HCT116 (cell line): ENCODE measurements at regions not wholly inside any gene's neighbourhood (a gene's known extent, or its start where the extent isn't known, plus 50 kb on each side); places are given as distances from the start of the nearest gene placed in this dataset.

Experiments used
- ATAC-seq: fragments of 200-7000 bp; cut with Tn5 transposase; 2 replicates; pipeline ENCODE4 v1.9.1; 2020; ENCODE audit warnings: mild to moderate bottlenecking, moderate library complexity
- BruUV-seq: library from RNA; stranded (reverse); fragments of 400-500 nt; replicated peaks from 2 replicates; lab custom pipeline; 2021; lab: Mats Ljungman, UMichigan
- CTCF ChIA-PET: fragments of 300-600 bp; sonication (Branson Sonifier 250); formaldehyde crosslinking; loops from one replicate; lab custom pipeline; 2021; ENCODE audit warnings: antibody characterized with exemption; lab: Charles Lee
- POLR2A ChIA-PET: fragments of 300-600, 350-600 bp; sonication (Branson Sonifier 250); formaldehyde crosslinking; loops from one replicate; lab custom pipeline; 2021; ENCODE audit warnings: antibody characterized with exemption; lab: Charles Lee
- RAD21 ChIA-PET, 2 experiments: fragments of 300-600 bp; sonication (Branson Sonifier 250); formaldehyde crosslinking; loops; one replicate each; lab custom pipeline; 2023; ENCODE audit warnings: low total read pairs in 2 of 2; ENCODE audit not compliant: uncharacterized antibody in 2 of 2, unreplicated experiment in 2 of 2, low non-redundant PET in 1 of 2; lab: Charles Lee
- DNase-seq: peaks from one replicate; pipeline ENCODE4 v3.0.0-alpha.2; 2010; ENCODE audit warnings: low read depth, low spot score
- H2AFZ ChIP-seq: fragments of 200-600 bp; shearing (Covaris generic), sonication (generic); 2 replicates; pipeline ENCODE4 v1.6.1; 2017; ENCODE audit warnings: low read depth, mixed run types, mixed read lengths, antibody characterized with exemption, low read length; ENCODE audit not compliant: poor library complexity, severe bottlenecking
- H3K27ac ChIP-seq: 2 replicates; pipeline ENCODE4 v1.5.1; 2012; ENCODE audit warnings: low read depth, low read length
- H3K27me3 ChIP-seq: fragments of 200-600 bp; sonication (generic); 2 replicates; pipeline ENCODE4 v1.6.1; 2016; ENCODE audit warnings: mixed run types, low read length, mixed read lengths; ENCODE audit not compliant: insufficient read depth
- H3K36me3 ChIP-seq, 2 experiments: fragments of 200-500 bp in 1 of 2; fragments of 200-600 bp in 1 of 2; sonication (Bioruptor generic) in 1 of 2; sonication (generic) in 1 of 2; 2 replicates each; pipeline versions ENCODE4 v1.5.1 to v1.6.1; 2014 to 2016; ENCODE audit warnings: low read length in 2 of 2, inconsistent platforms in 1 of 2, mixed read lengths in 1 of 2, mixed run types in 1 of 2; ENCODE audit not compliant: insufficient read depth in 2 of 2, control insufficient read depth in 1 of 2
- H3K4me1 ChIP-seq, 2 experiments: fragments of 200-600 bp in 1 of 2; sonication (generic) in 1 of 2; 2 replicates each; pipeline versions ENCODE4 v1.5.1 to v1.6.1; 2012 to 2017; ENCODE audit warnings: low read length in 2 of 2, inconsistent platforms in 1 of 2, mild to moderate bottlenecking in 1 of 2, mixed read lengths in 1 of 2, mixed run types in 1 of 2, moderate library complexity in 1 of 2; ENCODE audit not compliant: insufficient read depth in 2 of 2, control insufficient read depth in 1 of 2
- H3K4me2 ChIP-seq: fragments of 200-600 bp; sonication (generic); 2 replicates; pipeline ENCODE4 v1.6.1; 2017; ENCODE audit warnings: mixed run types, low read length, mixed read lengths
- H3K4me3 ChIP-seq, 2 experiments: fragments of 200-600 bp in 1 of 2; sonication (generic) in 1 of 2; replicated peaks in 1 of 2; 2 replicates each; pipeline ENCODE4 v1.5.1; 2011 to 2016; ENCODE audit warnings: low read length in 2 of 2, control low read depth in 1 of 2, low read depth in 1 of 2, mild to moderate bottlenecking in 1 of 2, mixed read lengths in 1 of 2, mixed run types in 1 of 2
- H3K79me2 ChIP-seq: fragments of 200-600 bp; sonication (generic); 2 replicates; pipeline ENCODE4 v1.6.1; 2017; ENCODE audit warnings: mild to moderate bottlenecking, mixed run types, low read length, moderate library complexity, mixed read lengths; ENCODE audit not compliant: insufficient read depth
- H3K9ac ChIP-seq: fragments of 200-600 bp; sonication (generic); 2 replicates; pipeline ENCODE4 v1.6.1; 2016; ENCODE audit warnings: low read length, mixed read lengths
- H3K9me2 ChIP-seq: fragments of 200-600 bp; sonication (generic), shearing (Covaris generic); 2 replicates; pipeline ENCODE4 v1.6.1; 2017; ENCODE audit warnings: mixed run types, mild to moderate bottlenecking, moderate library complexity; ENCODE audit not compliant: insufficient read depth
- H3K9me3 ChIP-seq, 2 experiments: fragments of 200-500 bp in 1 of 2; fragments of 200-600 bp in 1 of 2; sonication (Bioruptor generic) in 1 of 2; sonication (generic) in 1 of 2; 2 replicates each; pipeline ENCODE4 v1.6.1; 2014 to 2017; ENCODE audit warnings: low read length in 2 of 2, mixed read lengths in 2 of 2, inconsistent platforms in 1 of 2, low read depth in 1 of 2, mild to moderate bottlenecking in 1 of 2, mixed run types in 1 of 2, moderate library complexity in 1 of 2; ENCODE audit not compliant: control insufficient read depth in 1 of 2, insufficient read depth in 1 of 2
- H4K20me1 ChIP-seq: fragments of 200-600 bp; sonication (generic), shearing (Covaris generic); 2 replicates; pipeline ENCODE4 v1.6.1; 2017; ENCODE audit warnings: mixed run types, mild to moderate bottlenecking, moderate library complexity; ENCODE audit not compliant: insufficient read depth
- ATF3 ChIP-seq: IDR thresholded peaks from 2 replicates; pipeline ENCODE4 v1.6.1; 2012
- CBX3 ChIP-seq: IDR thresholded peaks from 2 replicates; pipeline ENCODE4 v1.6.1; 2012; ENCODE audit warnings: low read depth
- FOSL1 ChIP-seq: IDR thresholded peaks from 2 replicates; pipeline ENCODE4 v1.6.1; 2012; ENCODE audit warnings: low read depth
- MAX ChIP-seq: IDR thresholded peaks from 2 replicates; pipeline ENCODE4 v1.6.1; 2012
- POLR2A ChIP-seq: IDR thresholded peaks from 2 replicates; pipeline ENCODE4 v1.7.0; 2011; ENCODE audit warnings: borderline replicate concordance; ENCODE audit not compliant: insufficient read depth, insufficient read length; ENCODE audit errors: extremely low read depth
- POLR2AphosphoS5 ChIP-seq: IDR thresholded peaks from 2 replicates; pipeline ENCODE4 v1.6.1; 2011; ENCODE audit warnings: mild to moderate bottlenecking, low read depth, low read length, moderate library complexity
- RAD21 ChIP-seq: IDR thresholded peaks from 2 replicates; pipeline ENCODE4 v1.6.1; 2012; ENCODE audit warnings: low read depth, mild to moderate bottlenecking
- SRF ChIP-seq: IDR thresholded peaks from 2 replicates; pipeline ENCODE4 v1.6.1; 2012; ENCODE audit warnings: low read depth
- TCF7L2 ChIP-seq: IDR thresholded peaks from 2 replicates; pipeline ENCODE4 v1.7.0; 2011; ENCODE audit warnings: borderline replicate concordance, inconsistent platforms; ENCODE audit not compliant: insufficient read depth, insufficient read length; ENCODE audit errors: extremely low read depth
- ZBTB33 ChIP-seq: IDR thresholded peaks from 2 replicates; pipeline ENCODE4 v1.6.1; 2011; ENCODE audit warnings: mild to moderate bottlenecking, low read length, moderate library complexity; ENCODE audit not compliant: insufficient replicate concordance; ENCODE audit errors: extremely low read depth
- ZFX ChIP-seq: fragments of 450-650 bp; IDR thresholded peaks from 2 replicates; pipeline ENCODE4 v1.6.1; 2017
- intact Hi-C: fragments of 100-400 bp; cut with micrococcal nuclease; formaldehyde crosslinking; loops from 2 replicates; pipeline ENCODE4 v1.10.0; 2022

- Histone ChIP-seq H3K79me2 (no peaks in the 10 kb centered on the region), H4K20me1 (no peaks in the 10 kb centered on the region), H3K4me1 (no peaks in the 10 kb centered on the region), H3K9me3 (peaks cover 0 to 7% of the 10 kb centered on the region in 2 experiments; a peak in 1 of 4 replicates), H3K27me3 (no peaks in the 10 kb centered on the region), H3K9me2 (no peaks in the 10 kb centered on the region), H3K9ac (no peak overlapping the region), H2AFZ (no peak overlapping the region), H3K4me2 (no peak overlapping the region), H3K36me3 (no peaks in the 10 kb centered on the region), H3K4me3 (no peak overlapping the region), H3K27ac (no peak overlapping the region)
- no peak for ATAC-seq
- ChIA-PET RAD21 (no interaction called here), POLR2A (no interaction called here), CTCF (no interaction called here)
- TF ChIP-seq CBX3 (no peak), FOSL1 (no peak), POLR2AphosphoS5 (no peak), ZFX (no peak), POLR2A (no peak), SRF (no peak), ATF3 (no peak), ZBTB33 (no peak), RAD21 (no peak), MAX (no peak), TCF7L2 (no peak)
- DNase-seq, result no peak
- no TSS peak for BruUV-seq
- intact Hi-C loops, result no loop called here
Measured at GRCh38 chr14:98274596-98274995, 997.4 kb downstream of the BCL11B start.
